Renal cortex interstitium (tissue), 11 donors: ENCODE measurements at regions not wholly inside any gene's neighbourhood (a gene's known extent, or its start where the extent isn't known, plus 50 kb on each side); places are given as distances from the start of the nearest gene placed in this dataset.

ENCODE experiments used
- DNase-seq, 11 donors: peaks; one replicate each; pipeline ENCODE4 v3.0.0-alpha.2; 2013; ENCODE audit warnings: low read depth in 9 of 11, low spot score in 4 of 11; ENCODE audit errors: extremely low read depth in 1 of 11

DNA sequence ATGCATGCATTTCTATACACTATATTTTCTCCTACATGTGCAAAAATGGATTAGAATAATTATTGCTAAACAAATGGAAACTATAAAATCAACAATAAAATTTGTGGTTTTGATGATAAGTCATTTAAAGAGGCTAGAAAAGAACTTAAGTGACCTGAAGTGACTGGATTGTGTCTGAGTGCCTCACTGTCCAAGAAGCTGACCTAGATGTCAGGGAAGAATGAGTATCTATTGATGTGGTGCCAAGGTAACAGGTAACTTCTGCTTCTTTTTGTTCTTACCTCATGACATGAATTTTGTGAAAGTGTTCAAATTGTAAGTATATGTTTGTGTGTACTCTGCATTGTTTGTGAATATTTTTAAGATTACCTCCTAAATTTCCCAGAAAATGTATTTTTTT is 1623.9 kb upstream of the ACVR2A start:
- no peak for DNase-seq

DNA sequence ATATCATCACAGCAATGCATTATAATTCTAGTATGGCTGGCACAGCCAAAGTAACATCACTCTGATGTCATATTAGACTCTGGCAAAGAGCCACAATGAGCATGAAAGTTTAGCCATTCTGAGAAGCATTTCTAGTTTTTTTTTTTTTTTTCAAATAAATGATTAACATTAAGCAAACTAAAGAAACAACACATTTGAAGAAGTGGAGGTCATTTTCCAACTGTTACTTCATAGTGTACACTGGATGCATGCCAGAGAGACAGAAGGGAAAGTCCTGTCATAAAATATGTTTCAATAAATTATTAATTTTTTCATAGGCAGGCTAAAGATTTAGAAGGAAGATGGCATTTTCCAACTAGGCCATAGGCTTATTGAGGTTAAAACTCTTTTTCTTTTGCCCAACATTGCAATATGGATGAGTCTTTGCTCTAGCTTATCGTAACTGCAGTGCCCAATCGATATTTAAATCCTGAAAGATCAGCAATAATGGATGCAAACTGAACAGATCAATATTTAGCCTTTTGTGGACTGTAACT is 1630.4 kb upstream of the ACVR2A start:
- DNase-seq: peak in 1 of 11 donors; percentile 11

DNA sequence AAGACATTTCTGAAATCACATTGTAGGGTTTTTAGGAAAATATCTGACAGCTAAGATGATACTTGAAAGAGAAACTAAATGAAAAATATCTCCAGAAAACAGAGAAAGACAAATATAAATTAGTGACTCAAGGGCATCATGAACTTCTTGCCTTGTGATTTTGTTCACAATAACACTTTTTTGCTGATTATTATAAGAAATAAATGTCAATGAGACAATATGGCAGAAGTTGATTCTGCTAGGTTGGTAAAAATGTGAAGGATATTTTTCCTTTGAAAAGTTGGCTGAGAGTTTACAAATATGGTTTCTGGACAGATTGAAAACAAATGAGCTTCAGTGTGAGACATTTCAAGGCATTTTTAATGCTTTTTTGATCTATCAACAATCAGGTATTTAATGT is 1631.2 kb upstream of the ACVR2A start:
- DNase-seq: no peak

DNA sequence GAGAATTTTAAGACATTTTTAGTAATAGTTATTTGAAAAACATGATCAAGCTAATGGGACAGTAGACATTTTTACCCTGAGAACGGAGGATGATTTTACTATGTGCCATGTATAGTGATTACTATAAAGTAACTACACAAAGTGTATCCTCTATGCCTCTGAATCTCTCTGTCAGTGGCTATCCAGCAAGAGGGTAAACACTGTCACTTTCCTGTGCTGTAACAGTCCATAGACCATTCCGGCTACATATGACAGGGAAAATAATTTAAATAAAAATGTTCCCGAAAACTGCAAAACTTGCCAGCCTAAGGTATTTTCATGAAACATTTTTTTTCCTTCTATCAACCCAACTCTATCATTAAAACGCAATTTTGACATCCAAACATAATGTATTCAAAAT is 1632.2 kb upstream of the ACVR2A start:
- no peak for DNase-seq

DNA sequence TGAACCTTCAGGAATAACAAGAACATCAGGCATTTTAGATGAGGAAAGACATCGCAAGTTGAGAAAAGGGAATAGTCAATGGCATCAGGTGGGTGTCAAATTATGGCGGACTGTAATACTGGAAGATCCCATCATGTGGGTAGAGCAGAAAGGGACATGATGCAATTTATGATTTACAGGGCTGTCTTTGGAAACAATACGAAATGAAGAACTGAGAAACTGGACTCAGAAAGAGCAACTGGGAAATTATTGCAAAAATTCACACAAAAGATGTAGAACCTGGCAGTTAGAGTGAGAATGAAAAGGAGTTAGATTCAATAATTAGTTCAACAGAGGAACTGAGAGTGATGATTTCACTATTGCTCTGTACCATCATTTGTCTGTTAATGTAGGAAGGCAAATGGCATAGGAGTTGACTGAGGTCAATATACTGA is 1635.0 kb upstream of the ACVR2A start:
- no peak for DNase-seq

DNA sequence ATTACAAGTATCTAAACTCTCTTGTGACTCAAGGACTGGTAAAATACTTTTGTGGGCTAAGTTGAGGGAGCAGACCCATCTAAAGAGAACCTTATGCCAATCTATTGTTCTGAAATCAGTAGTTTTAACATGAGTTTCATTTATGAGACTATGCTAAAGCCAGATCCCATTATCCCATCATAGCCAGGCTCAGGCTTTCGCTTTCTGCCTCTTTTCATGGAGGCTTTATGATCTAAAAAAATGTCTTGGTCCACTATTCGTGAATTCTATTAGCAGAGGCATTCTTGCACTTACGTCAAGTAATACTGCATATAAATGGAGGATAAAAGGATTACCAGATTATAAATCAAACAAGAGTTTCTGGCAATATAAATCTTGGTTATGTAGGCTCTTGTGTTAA is 1636.9 kb upstream of the ACVR2A start:
- no peak for DNase-seq

DNA sequence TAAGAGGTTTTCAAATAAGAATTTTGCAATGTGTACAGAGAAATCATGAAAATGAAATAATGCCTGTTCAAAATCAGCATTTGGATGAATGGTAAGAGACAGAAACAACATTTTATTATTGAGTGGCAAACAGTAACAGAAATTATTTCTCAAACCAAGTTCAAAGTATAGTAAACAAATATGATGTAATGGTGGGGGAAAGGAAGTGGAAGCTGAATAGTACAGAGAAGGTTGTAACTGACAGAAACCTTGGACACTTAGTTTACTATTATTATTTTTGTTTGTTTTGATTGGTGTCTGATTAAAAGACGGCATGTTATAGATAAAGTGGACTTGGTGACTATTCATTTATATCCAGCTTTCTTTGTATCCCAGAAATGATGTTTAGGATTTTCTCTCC is 1637.4 kb upstream of the ACVR2A start:
- DNase-seq: no peak

DNA sequence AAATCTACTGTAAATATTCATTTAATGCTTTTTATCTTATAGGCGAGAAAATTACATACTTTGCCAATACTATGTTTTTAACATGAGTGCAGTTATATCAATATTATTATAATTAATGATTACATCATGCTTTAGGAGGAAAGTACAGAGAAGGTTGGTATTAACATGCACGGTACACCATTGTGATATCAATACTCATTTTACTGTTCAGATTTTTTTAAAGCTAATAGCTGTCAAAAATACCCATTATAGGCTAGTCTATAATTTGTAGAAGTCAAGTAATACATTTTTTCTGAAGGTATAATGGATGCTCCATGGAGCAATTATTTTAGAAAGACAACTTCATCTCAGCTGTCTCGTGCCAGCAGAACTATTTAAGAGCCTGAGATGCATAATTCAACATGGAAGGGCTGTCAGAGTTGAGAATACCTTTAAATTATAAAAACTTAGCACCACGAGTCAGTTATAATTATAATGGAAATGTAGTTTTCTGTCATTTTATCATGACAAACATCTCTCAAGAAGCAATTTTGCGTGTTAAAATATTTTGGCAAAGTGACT is 1641.7 kb upstream of the ACVR2A start:
- DNase-seq: no peak

DNA sequence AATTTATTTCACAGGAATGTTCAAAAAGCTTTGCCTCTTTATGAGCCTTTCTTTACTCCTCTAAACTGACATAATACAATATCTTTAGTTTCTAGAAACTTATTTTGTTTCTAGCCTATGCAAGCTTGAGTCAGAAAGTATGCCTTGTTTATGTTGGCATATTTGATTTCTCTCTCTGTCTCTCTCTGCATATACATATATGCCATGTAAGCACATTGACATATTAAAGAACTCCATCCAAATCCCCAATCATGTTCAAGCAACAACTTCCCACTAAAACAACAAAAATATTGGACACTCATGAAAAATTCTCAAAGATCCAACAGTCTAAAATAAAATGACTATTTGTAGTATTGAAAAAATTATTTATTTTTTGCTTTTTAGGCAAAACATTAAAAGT is 1651.2 kb upstream of the ACVR2A start:
- DNase-seq: no peak

DNA sequence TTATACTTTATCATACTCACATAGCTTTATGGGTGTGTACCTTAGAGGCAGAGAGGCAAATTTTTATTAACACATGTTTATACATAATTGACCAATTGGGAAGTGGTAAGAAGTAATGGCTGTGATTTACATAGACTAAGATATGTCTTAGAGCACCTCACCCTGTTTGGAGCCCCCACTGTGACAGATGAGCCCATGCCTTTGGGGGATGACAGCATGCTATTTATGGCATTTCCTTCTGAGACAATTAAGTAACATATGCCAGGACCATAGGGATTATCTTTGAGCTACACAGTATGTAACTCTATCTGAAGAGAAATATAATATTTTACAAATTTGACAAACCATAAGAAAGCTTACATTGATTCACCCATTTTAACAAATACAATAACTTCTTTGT is 1655.3 kb upstream of the ACVR2A start:
- no peak for DNase-seq

DNA sequence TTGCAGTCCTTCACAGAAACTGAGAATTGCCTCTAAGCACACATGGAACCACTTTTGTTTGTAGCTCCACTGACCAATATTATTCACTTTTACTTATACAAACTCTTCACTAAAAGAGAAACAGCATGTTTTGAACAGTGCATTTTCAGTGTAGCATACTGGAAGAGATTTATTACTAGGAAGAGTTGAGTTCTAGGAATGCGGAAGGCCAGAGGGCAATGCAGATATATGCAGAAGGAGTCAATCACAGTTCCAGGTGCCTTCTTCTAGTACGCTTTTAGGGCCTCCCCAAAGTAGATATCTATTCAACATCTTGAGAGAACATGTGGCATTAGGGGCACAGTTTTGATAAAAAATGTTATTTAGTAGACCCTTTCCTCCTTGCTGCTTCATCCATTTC is 1654.0 kb upstream of the ZEB2 start:
- DNase-seq: no peak

DNA sequence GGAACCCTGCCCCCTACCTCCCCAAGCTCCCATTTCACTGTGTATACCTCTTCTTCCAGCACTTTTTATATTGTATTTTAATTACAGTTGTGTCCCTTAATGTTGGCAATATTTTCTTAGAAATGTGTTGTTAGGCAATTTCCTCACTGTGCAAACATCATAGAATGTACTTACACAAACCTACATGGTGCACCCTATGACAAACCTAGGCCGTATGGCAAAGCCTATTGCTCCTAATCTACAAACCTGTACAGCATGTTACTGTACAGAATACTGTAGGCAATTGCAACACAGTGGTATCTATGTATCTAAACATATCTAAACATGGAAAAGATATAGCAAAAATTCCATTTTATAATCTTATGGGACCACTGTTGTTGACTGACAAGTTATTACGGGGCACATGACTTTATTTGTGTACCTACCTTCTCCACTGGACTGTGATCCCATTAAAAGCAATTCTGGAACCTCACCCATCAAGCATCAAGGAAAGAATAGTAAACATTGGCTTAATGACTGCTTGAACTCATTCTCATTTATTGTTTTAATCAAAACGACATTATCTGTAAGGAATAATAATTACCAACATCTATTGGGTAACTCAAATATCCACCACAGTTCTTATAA is 1641.5 kb upstream of the ZEB2 start:
- DNase-seq: no peak

DNA sequence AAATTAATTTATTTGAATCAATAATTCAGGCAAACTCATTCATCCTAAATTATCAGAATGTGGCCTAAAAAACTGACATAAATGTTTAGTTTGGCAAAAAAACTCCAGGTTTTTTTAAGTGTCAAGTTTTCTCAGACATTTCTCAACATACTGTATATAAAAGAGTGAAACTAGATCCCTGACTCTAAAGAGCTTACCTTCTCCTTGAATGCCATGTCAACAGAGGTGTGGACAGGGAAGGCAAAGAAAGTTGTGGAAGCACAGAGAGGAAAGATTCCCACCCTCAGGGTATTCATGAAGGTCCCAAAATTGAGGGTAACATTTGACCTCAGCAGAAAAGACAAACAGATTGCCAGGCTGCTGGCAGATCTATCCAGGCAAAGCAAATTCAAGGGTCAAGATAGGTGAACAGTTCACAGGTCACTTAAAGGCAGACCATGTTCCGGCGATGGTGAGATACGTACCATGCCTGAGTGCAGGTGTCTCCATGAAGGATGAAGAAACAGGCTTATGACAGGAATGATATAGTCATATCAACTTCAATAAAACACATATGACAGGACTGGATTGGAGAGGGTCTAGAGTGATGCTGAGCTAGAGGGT is 1638.3 kb upstream of the ZEB2 start:
- no peak for DNase-seq

DNA sequence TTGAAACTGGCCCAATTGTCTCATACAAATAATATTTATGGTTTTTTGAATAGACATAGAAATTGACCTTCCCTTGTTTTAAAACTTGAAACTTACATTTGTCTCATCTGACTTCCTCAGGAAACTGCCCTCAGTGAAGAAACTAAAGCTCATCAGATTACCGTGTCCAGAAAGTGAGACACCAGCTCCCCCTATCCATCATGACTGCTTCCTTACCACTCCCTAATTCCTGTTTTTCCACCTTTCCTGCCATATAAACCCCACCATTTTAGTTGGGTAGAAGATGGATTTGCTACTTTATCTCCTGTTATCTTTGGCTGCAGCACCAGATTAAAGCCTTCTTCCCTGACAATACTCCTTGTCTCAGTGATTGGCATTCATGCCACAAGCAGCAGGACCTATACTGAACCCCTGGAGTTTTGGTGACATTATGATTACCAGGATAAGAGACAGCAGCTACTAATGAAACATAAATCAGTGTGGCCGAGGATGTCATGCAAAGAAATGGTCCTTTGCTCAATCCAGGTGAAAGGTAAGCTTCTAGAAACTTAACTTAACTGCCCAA is 1627.6 kb upstream of the ZEB2 start:
- no peak for DNase-seq

DNA sequence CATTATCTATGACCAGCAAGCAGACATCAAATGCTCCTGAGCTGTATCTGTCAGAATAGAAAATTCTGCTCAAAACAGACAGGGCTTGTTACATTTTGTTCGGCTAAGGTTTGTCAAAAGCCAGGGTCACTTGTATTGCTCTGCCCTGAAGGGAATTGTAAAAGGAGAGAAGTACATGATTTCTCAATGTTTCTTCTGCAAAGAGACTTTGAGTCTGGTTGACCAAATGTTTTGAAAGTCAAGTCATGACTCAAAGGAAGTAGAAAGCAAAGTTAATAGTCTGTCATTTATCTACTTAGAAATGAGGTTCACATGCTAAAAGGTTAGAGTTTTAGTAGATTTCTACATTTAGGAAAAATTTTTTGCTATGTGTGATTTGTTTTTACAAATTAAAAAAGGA is 1624.1 kb upstream of the ZEB2 start:
- no peak for DNase-seq

DNA sequence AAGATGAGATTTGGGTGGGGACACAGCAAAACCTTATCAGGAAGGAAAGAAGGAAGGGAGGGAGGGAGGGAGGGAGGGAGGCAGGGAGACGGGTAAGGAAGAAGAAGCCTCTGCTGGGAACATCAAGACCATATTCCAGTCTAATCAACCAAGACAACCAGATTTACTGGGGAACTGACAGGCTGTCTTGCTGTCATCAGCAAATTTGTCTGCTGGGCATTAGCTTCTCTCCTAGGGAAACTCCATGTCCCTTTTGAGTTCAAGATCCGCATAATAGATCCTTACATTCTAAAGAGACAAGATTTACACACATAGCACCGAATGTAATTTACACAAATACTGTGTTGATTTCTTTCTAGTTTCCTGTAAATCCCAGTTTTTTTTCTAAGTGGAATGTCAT is 1618.9 kb upstream of the ZEB2 start:
- no peak for DNase-seq

DNA sequence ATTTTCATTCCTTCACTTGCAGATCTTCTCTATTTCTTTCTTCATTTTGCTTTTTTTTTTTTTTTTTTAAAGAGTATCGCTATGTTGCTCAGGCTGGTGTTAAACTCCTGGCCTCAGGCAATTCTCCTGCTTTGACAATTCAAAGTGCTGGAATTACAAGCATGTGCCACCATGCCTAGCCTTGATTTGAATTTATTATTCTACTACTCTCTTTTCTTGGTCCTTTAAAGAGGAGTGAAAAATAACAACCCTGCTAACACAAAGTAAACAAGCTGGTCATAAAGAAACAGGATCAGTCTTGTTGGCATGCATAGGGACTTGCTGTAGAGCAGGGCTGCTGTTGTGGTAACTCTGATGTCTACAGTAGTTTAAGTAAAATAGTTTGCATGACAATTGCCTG is 1615.3 kb upstream of the ZEB2 start:
- peak in 10 of 11 donors; percentile 5 to 55 (median 22) for DNase-seq

DNA sequence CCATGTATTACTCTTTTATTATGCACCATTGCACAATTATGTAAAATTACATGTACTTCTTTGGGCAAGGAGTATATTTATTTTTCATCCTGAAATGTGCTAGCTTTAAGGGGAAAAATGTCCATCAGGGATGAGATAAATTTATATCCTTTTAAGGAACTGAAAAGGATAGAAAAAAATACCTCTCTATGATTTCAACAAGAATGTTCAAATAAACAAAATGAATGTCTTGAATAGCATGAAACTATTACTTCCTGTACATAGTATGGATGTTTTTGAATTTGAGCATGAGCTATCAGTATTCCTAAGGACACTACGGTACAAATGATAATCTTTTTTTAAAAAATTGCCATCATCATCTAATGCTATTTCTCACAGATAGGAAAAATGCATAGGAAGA is 1611.9 kb upstream of the ZEB2 start:
- DNase-seq: no peak

DNA sequence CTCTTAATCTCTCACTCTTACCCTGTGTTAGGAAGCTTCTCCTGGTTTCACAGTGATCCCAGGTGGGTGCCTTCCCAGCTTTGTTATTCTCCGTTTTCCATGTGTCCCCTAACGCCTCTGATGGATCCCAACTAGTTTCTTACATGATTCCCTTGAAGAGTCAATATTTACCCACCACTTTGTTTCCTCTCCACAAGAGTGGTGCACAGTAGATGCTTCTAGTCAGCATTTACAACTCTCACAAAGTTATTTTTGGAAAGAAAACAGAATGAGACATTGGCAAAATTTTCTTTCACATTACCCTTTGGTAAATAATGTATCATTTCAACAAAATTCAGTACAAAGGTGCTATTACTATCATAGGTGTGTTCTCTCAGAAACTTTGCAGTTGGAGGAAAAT is 1611.1 kb upstream of the ZEB2 start:
- no peak for DNase-seq

DNA sequence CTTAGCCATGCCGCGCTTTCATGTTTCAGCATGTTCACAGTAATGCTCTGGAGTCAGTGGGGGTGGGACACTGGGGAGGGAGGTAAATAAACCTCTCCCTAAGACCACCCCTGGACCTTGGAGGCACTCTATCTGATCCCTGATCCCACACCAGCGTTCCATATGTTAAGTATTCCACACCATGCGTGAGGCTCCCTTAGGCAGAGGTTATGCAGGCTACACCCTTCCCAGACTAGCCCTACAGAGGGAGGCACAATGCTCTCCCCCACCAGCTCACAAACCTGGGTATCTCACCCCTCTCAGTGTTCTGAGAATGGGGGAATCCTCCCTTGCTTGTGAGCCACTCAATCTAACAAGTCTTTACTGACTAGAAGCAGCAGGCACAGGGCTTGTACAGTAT is 1610.4 kb upstream of the ZEB2 start:
- no peak for DNase-seq

DNA sequence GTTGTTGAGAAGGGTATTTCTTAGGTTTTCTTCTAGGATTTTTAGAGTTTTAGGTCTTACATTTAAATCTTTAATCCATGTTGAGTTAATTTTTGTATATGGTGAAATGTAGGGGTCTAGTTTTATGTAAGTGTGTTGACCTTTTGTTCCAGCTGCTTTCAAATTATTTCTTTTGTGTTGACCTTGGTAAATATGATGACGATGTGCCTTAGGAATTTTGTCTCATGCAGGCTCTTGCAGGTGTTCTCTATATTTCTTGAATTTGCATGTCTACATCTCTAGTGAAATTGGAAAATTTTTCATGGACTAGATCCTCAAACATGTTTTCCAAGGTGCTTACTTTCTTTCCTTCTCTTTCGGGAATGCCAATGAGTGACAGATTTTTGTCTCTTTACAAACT is 1609.3 kb upstream of the ZEB2 start:
- DNase-seq: no peak
